GM23338 (cell line): ENCODE measurements at regions not wholly inside any gene's neighbourhood (a gene's known extent, or its start where the extent isn't known, plus 50 kb on each side); places are given as distances from the start of the nearest gene placed in this dataset.

Experiments used
- ATAC-seq: fragments of 200-7000 bp; cut with Tn5 transposase; 3 replicates; pipeline ENCODE4 v1.9.1; 2020
- DNase-seq: peaks from one replicate; pipeline ENCODE4 v3.0.0-alpha.2; 2015; ENCODE audit warnings: low spot score
- H2AFZ ChIP-seq: fragments of 200-600 bp; sonication (generic); 2 replicates; pipeline ENCODE4 v1.8.0; 2016; ENCODE audit warnings: antibody characterized with exemption, mild to moderate bottlenecking, moderate library complexity
- H3F3A ChIP-seq: fragments of 200-600 bp; sonication (generic); replicated peaks from 2 replicates; pipeline ENCODE4 v1.8.0; 2017; ENCODE audit warnings: antibody characterized with exemption, mixed run types, low read depth
- H3K27ac ChIP-seq: fragments of 200-600 bp; sonication (generic); 2 replicates; pipeline ENCODE4 v1.6.1; 2016; ENCODE audit warnings: low read depth
- H3K27me3 ChIP-seq: fragments of 200-600 bp; sonication (generic); 2 replicates; pipeline ENCODE4 v1.8.0; 2016; ENCODE audit warnings: mild to moderate bottlenecking, mixed run types, moderate library complexity; ENCODE audit not compliant: insufficient read depth
- H3K36me3 ChIP-seq: fragments of 200-600 bp; sonication (generic); 2 replicates; pipeline ENCODE4 v1.8.0; 2016; ENCODE audit warnings: mild to moderate bottlenecking; ENCODE audit not compliant: insufficient read depth
- H3K4me1 ChIP-seq: fragments of 200-600 bp; sonication (generic); 2 replicates; pipeline ENCODE4 v1.8.0; 2016; ENCODE audit warnings: mild to moderate bottlenecking, moderate library complexity; ENCODE audit not compliant: insufficient read depth
- H3K4me2 ChIP-seq: fragments of 200-600 bp; sonication (generic); 2 replicates; pipeline ENCODE4 v1.7.1; 2017; ENCODE audit warnings: mixed run types
- H3K4me3 ChIP-seq: fragments of 200-600 bp; sonication (generic); 2 replicates; pipeline ENCODE4 v1.6.1; 2016; ENCODE audit warnings: mixed run types
- H3K79me2 ChIP-seq: fragments of 200-600 bp; sonication (generic); replicated peaks from 2 replicates; pipeline ENCODE4 v1.8.0; 2017; ENCODE audit warnings: mild to moderate bottlenecking; ENCODE audit not compliant: insufficient read depth
- H3K9me2 ChIP-seq: fragments of 200-600 bp; sonication (generic); 2 replicates; pipeline ENCODE4 v1.8.0; 2017; ENCODE audit not compliant: insufficient read depth
- H4K20me1 ChIP-seq: fragments of 200-600 bp; sonication (generic); replicated peaks from 2 replicates; pipeline ENCODE4 v1.8.0; 2017; ENCODE audit warnings: mild to moderate bottlenecking; ENCODE audit not compliant: insufficient read depth
- H3K27ac Mint-ChIP-seq: 2 replicates; pipeline ENCODE4 v1.8.0; 2020; ENCODE audit warnings: inconsistent platforms, mild to moderate bottlenecking, moderate library complexity, mixed read lengths
- H3K27me3 Mint-ChIP-seq: 3 replicates; pipeline ENCODE4 v1.8.0; 2022; ENCODE audit warnings: low read depth, mild to moderate bottlenecking, moderate library complexity, mixed read lengths, inconsistent platforms; ENCODE audit not compliant: insufficient read depth, poor library complexity
- H3K36me3 Mint-ChIP-seq: 3 replicates; pipeline ENCODE4 v1.8.0; 2021; ENCODE audit warnings: low read depth, mild to moderate bottlenecking, inconsistent platforms, moderate library complexity, mixed read lengths
- H3K4me1 Mint-ChIP-seq: 3 replicates; pipeline ENCODE4 v1.8.0; 2020; ENCODE audit warnings: mild to moderate bottlenecking, inconsistent platforms, mixed read lengths
- H3K4me3 Mint-ChIP-seq: 3 replicates; pipeline ENCODE4 v1.8.0; 2021; ENCODE audit warnings: moderate library complexity, mild to moderate bottlenecking, inconsistent platforms, mixed read lengths
- H3K9me3 Mint-ChIP-seq: 3 replicates; pipeline ENCODE4 v1.8.0; 2020; ENCODE audit warnings: moderate library complexity, mild to moderate bottlenecking, inconsistent platforms, mixed read lengths
- EZH2 ChIP-seq: fragments of 200-600 bp; sonication (generic); IDR thresholded peaks from one replicate; pipeline ENCODE4 v1.8.0; 2017; ENCODE audit warnings: antibody characterized with exemption, mild to moderate bottlenecking, low read depth; ENCODE audit not compliant: unreplicated experiment
- JUNB ChIP-seq: IDR thresholded peaks from one replicate; pipeline ENCODE4 v1.6.1; 2016; ENCODE audit warnings: antibody characterized with exemption; ENCODE audit not compliant: unreplicated experiment
- ZNF114 ChIP-seq: fragments of 250-450 bp; sonication (Bioruptor Pico); IDR thresholded peaks from 2 replicates; pipeline ENCODE4 v1.5.0; 2020; ENCODE audit warnings: mild to moderate bottlenecking, moderate library complexity
- TF ChIP-seq, protein P1 (sequence below), 2 experiments: fragments of 200-600 bp in 1 of 2; sonication (generic) in 1 of 2; conservative IDR thresholded peaks; 2 replicates each; pipeline versions ENCODE4 v1.5.1 to v1.6.1; 2016 to 2017; ENCODE audit warnings: antibody characterized with exemption in 2 of 2, low read depth in 2 of 2, mild to moderate bottlenecking in 2 of 2, moderate library complexity in 1 of 2
- TF ChIP-seq, protein P2 (sequence below): IDR thresholded peaks from 2 replicates; pipeline ENCODE4 v1.6.1; 2016; ENCODE audit warnings: antibody characterized with exemption
- TF ChIP-seq, protein P3 (sequence below): fragments of 250-450 bp; sonication (Bioruptor Pico); IDR thresholded peaks from 2 replicates; pipeline ENCODE4 v1.5.0; 2020; ENCODE audit warnings: mild to moderate bottlenecking, moderate library complexity

DNA sequence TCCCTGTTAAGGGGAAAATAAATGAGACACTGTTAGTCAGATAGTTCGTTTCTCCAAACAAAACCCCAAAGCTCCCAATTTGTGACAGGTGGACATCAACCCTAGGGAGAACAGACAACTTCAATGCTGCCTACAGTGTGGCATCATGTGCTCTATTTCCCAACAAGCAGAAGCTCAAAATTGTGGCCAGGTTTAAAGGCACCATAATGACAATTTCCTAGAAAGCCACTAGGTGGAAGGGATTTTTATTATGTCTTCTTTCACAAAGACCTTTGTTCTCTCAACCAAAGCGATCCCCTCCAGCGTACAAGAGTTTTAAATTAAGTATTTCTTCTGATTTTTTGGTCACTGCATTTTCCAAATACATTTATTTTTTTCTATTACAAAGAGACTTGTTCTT is 88.0 kb upstream of the MBIP start:
- Histone ChIP-seq H4K20me1 (no peaks in the 10 kb centered on the region), H3K4me1 (no peaks in the 10 kb centered on the region; the same call in 1 of the 2 replicates), H2AFZ (no peak overlapping the region), H3K9me2 (no peaks in the 10 kb centered on the region), H3K27me3 (no peaks in the 10 kb centered on the region), H3K4me3 (no peak overlapping the region), H3K36me3 (no peaks in the 10 kb centered on the region), H3K27ac (no peak overlapping the region), H3F3A (no peaks in the 10 kb centered on the region), H3K4me2 (no peak overlapping the region), H3K79me2 (no peaks in the 10 kb centered on the region)
- ATAC-seq (no peak), DNase-seq (peak; percentile 34)
- H3K27me3 Mint-ChIP-seq, result peaks cover 11% of the 10 kb centered on the region
- peaks cover 24% of the 10 kb centered on the region; the same call in 2 of the 3 replicates for H3K36me3 Mint-ChIP-seq
- no peak overlapping the region for H3K4me3 Mint-ChIP-seq
- peaks cover 5% of the 10 kb centered on the region; the same call in 2 of the 3 replicates for H3K4me1 Mint-ChIP-seq
- TF ChIP-seq EZH2 (no peak), JUNB (no peak), ZNF114 (CRISPR knock-in tag) (no peak)
- TF ChIP-seq, protein P1, sequence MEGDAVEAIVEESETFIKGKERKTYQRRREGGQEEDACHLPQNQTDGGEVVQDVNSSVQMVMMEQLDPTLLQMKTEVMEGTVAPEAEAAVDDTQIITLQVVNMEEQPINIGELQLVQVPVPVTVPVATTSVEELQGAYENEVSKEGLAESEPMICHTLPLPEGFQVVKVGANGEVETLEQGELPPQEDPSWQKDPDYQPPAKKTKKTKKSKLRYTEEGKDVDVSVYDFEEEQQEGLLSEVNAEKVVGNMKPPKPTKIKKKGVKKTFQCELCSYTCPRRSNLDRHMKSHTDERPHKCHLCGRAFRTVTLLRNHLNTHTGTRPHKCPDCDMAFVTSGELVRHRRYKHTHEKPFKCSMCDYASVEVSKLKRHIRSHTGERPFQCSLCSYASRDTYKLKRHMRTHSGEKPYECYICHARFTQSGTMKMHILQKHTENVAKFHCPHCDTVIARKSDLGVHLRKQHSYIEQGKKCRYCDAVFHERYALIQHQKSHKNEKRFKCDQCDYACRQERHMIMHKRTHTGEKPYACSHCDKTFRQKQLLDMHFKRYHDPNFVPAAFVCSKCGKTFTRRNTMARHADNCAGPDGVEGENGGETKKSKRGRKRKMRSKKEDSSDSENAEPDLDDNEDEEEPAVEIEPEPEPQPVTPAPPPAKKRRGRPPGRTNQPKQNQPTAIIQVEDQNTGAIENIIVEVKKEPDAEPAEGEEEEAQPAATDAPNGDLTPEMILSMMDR (conservative IDR thresholded peaks at IDR 0.05; ENCODE audit: low read depth in 2 of 2), result peak in 1 of 2 experiments; percentile 42; a peak in 2 of 4 replicates
- TF ChIP-seq, protein P2, sequence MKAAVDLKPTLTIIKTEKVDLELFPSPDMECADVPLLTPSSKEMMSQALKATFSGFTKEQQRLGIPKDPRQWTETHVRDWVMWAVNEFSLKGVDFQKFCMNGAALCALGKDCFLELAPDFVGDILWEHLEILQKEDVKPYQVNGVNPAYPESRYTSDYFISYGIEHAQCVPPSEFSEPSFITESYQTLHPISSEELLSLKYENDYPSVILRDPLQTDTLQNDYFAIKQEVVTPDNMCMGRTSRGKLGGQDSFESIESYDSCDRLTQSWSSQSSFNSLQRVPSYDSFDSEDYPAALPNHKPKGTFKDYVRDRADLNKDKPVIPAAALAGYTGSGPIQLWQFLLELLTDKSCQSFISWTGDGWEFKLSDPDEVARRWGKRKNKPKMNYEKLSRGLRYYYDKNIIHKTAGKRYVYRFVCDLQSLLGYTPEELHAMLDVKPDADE, result no peak
- TF ChIP-seq, protein P3, sequence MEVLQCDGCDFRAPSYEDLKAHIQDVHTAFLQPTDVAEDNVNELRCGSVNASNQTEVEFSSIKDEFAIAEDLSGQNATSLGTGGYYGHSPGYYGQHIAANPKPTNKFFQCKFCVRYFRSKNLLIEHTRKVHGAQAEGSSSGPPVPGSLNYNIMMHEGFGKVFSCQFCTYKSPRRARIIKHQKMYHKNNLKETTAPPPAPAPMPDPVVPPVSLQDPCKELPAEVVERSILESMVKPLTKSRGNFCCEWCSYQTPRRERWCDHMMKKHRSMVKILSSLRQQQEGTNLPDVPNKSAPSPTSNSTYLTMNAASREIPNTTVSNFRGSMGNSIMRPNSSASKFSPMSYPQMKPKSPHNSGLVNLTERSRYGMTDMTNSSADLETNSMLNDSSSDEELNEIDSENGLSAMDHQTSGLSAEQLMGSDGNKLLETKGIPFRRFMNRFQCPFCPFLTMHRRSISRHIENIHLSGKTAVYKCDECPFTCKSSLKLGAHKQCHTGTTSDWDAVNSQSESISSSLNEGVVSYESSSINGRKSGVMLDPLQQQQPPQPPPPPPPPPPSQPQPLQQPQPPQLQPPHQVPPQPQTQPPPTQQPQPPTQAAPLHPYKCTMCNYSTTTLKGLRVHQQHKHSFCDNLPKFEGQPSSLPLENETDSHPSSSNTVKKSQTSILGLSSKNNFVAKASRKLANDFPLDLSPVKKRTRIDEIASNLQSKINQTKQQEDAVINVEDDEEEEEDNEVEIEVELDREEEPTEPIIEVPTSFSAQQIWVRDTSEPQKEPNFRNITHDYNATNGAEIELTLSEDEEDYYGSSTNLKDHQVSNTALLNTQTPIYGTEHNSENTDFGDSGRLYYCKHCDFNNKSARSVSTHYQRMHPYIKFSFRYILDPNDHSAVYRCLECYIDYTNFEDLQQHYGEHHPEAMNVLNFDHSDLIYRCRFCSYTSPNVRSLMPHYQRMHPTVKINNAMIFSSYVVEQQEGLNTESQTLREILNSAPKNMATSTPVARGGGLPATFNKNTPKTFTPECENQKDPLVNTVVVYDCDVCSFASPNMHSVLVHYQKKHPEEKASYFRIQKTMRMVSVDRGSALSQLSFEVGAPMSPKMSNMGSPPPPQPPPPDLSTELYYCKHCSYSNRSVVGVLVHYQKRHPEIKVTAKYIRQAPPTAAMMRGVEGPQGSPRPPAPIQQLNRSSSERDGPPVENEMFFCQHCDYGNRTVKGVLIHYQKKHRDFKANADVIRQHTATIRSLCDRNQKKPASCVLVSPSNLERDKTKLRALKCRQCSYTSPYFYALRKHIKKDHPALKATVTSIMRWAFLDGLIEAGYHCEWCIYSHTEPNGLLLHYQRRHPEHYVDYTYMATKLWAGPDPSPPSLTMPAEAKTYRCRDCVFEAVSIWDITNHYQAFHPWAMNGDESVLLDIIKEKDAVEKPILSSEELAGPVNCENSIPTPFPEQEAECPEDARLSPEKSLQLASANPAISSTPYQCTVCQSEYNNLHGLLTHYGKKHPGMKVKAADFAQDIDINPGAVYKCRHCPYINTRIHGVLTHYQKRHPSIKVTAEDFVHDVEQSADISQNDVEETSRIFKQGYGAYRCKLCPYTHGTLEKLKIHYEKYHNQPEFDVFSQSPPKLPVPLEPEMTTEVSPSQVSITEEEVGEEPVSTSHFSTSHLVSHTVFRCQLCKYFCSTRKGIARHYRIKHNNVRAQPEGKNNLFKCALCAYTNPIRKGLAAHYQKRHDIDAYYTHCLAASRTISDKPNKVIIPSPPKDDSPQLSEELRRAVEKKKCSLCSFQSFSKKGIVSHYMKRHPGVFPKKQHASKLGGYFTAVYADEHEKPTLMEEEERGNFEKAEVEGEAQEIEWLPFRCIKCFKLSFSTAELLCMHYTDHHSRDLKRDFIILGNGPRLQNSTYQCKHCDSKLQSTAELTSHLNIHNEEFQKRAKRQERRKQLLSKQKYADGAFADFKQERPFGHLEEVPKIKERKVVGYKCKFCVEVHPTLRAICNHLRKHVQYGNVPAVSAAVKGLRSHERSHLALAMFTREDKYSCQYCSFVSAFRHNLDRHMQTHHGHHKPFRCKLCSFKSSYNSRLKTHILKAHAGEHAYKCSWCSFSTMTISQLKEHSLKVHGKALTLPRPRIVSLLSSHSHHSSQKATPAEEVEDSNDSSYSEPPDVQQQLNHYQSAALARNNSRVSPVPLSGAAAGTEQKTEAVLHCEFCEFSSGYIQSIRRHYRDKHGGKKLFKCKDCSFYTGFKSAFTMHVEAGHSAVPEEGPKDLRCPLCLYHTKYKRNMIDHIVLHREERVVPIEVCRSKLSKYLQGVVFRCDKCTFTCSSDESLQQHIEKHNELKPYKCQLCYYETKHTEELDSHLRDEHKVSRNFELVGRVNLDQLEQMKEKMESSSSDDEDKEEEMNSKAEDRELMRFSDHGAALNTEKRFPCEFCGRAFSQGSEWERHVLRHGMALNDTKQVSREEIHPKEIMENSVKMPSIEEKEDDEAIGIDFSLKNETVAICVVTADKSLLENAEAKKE (CRISPR knock-in tag), result no peak
- H3K9me3 Mint-ChIP-seq, result peaks cover 40% of the 10 kb centered on the region
- H3K27ac Mint-ChIP-seq, result no peak overlapping the region
